Mesothelial cell of epicardium (in vitro differentiated cells): ENCODE measurements at regions not wholly inside any gene's neighbourhood (a gene's known extent, or its start where the extent isn't known, plus 50 kb on each side); places are given as distances from the start of the nearest gene placed in this dataset.

Experiments
- DNase-seq, 2 experiments: peaks; one replicate each; pipeline ENCODE4 v3.0.0; 2021; ENCODE audit warnings: low spot score in 2 of 2; ENCODE audit not compliant: unreplicated experiment in 2 of 2
- H3K27ac Mint-ChIP-seq: 2 replicates; pipeline ENCODE4 v1.8.0; 2021; ENCODE audit warnings: mixed read lengths
- H3K27me3 Mint-ChIP-seq: 2 replicates; pipeline ENCODE4 v1.8.0; 2021; ENCODE audit warnings: low read depth, mixed read lengths
- H3K36me3 Mint-ChIP-seq: 2 replicates; pipeline ENCODE4 v1.8.0; 2021; ENCODE audit warnings: mixed read lengths
- H3K4me1 Mint-ChIP-seq: 2 replicates; pipeline ENCODE4 v1.8.0; 2021; ENCODE audit warnings: mixed read lengths
- H3K4me3 Mint-ChIP-seq: 2 replicates; pipeline ENCODE4 v1.8.0; 2021; ENCODE audit warnings: mild to moderate bottlenecking, moderate library complexity, mixed read lengths
- H3K9me3 Mint-ChIP-seq: 2 replicates; pipeline ENCODE4 v1.8.0; 2021; ENCODE audit warnings: mixed read lengths
- TF ChIP-seq, protein P1 (sequence below): fragments of 200-600 bp; sonication (generic); IDR thresholded peaks from one replicate; pipeline ENCODE4 v1.5.0; 2021; ENCODE audit warnings: antibody characterized with exemption; ENCODE audit not compliant: unreplicated experiment

DNA sequence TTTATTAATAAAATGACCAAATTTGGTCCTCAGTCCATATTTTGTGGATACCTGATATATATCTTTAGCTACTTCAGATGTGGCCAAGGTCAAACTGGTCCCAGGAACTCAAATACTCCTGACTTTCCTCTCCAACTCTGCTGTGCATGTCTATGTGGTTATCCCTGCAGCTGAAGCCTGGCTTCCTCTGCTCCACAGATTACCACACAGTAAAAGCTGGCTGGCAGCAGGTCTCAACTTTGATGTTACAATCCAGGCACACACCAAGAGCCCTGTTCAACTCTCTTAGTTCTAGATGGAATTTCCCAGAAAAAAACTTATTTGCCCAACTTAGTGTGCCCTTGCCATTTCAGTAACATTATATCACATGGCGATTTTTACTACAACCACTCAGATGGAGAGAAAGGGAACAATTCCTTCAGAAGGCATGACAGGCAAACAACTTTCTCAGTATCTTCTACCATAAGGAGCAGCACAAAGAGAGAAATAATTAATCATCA is 479.5 kb downstream of the PLPP3 start:
- Mint-ChIP-seq H3K27ac (no peak overlapping the region), H3K4me3 (no peak overlapping the region), H3K4me1 (peaks cover 30% of the 10 kb centered on the region), H3K9me3 (peaks cover 28% of the 10 kb centered on the region), H3K27me3 (no peaks in the 10 kb centered on the region), H3K36me3 (peaks cover 9% of the 10 kb centered on the region)
- DNase-seq = no peak
- TF ChIP-seq, protein P1, sequence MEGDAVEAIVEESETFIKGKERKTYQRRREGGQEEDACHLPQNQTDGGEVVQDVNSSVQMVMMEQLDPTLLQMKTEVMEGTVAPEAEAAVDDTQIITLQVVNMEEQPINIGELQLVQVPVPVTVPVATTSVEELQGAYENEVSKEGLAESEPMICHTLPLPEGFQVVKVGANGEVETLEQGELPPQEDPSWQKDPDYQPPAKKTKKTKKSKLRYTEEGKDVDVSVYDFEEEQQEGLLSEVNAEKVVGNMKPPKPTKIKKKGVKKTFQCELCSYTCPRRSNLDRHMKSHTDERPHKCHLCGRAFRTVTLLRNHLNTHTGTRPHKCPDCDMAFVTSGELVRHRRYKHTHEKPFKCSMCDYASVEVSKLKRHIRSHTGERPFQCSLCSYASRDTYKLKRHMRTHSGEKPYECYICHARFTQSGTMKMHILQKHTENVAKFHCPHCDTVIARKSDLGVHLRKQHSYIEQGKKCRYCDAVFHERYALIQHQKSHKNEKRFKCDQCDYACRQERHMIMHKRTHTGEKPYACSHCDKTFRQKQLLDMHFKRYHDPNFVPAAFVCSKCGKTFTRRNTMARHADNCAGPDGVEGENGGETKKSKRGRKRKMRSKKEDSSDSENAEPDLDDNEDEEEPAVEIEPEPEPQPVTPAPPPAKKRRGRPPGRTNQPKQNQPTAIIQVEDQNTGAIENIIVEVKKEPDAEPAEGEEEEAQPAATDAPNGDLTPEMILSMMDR = no peak

DNA sequence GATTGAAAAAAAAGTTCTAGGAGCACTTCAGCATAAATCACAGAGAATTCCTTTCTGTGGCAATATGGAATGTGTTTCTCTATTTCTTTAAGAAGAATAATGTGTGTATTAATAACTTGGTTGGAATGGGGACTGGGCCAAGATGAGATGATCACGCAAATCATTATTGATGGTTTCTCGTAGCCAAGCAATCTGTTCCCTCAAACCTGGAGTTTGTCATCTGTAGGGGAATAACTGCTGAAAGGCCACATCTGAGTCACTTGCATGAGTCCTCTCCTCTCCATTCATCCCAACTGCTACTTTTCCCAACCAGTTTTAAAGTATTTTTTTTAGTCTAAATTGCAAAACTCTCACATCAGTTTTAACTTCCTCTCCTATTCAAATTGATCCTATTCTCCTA is 480.4 kb downstream of the PLPP3 start:
- H3K4me3 Mint-ChIP-seq = no peak overlapping the region
- peaks cover 2% of the 10 kb centered on the region for H3K36me3 Mint-ChIP-seq
- no peaks in the 10 kb centered on the region for H3K27me3 Mint-ChIP-seq
- H3K4me1 Mint-ChIP-seq = peaks cover 32% of the 10 kb centered on the region
- H3K27ac Mint-ChIP-seq = peak overlapping the region; percentile 54
- TF ChIP-seq, protein P1 = no peak
- DNase-seq = no peak
- peaks cover 21% of the 10 kb centered on the region for H3K9me3 Mint-ChIP-seq

DNA sequence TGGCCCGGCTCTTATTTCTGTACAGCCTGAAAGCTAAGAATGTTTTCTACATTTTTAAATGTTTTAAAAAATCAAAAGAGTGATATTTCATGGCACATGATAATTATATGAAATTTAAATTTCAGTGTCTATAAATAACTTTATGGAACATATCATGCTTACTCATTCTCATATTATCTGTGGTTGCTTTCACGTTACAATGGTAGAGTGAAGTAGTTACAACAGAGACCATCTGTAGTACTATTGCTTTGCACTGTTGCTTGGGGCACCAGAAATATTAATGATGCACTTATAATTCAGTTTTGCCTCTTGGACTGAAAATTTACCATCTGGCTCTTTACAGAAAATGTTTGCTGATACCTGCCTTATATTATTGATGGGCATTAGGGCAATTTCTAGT is 481.6 kb downstream of the PLPP3 start:
- H3K9me3 Mint-ChIP-seq = peaks cover 9% of the 10 kb centered on the region
- no peak for DNase-seq
- H3K36me3 Mint-ChIP-seq = no peaks in the 10 kb centered on the region
- TF ChIP-seq, protein P1 = no peak
- H3K27ac Mint-ChIP-seq = no peak overlapping the region
- H3K27me3 Mint-ChIP-seq = no peaks in the 10 kb centered on the region
- H3K4me3 Mint-ChIP-seq = no peak overlapping the region
- H3K4me1 Mint-ChIP-seq = peaks cover 40% of the 10 kb centered on the region

DNA sequence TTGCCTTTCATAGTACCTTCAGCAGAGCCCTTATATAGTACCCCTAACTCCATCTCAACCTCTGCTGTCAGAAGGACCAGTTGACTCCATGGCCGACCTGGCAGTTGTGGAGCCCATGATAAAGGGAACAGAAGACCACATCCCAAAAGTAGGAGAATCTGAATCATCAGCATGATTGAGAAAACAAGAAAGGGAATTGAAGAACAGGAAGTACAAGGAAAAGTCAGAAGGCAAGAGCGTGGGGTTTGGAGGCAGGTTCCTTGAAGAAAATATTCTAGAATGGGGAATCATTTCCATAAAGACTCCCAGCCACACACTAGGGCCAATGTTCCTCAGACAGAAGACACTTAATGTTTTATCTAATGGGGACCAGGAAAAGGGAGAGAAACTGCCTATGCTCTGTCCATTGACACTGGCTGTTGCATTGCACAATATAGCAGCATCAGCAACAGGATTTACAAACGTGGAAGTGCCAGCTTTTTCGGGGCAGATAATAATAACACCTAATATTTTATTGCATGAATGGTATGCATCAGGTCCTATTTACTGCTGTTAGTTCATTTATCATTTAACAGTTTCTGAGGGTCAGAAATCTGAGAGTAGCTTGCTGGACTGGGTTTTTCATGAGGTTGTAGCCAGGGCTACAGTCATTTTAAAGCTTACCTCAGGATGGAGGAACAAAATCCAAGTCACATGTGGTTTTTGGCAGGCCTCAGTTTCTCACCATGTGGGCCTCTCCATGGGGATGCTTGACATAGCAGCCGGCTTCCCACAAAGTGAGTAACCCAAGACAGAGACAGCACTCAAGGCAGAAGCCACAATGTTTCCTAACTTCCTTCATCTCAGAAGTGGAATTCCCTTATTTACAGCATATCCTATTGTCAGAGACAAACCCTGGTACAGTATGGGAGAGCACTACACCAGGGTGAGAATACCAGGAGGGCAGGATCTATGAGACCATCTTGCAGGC is 483.4 kb downstream of the PLPP3 start:
- no peak overlapping the region for H3K27ac Mint-ChIP-seq
- DNase-seq = no peak
- no peaks in the 10 kb centered on the region for H3K27me3 Mint-ChIP-seq
- H3K36me3 Mint-ChIP-seq = no peaks in the 10 kb centered on the region
- H3K4me3 Mint-ChIP-seq = no peak overlapping the region
- H3K9me3 Mint-ChIP-seq = no peaks in the 10 kb centered on the region
- TF ChIP-seq, protein P1 = no peak
- peaks cover 40% of the 10 kb centered on the region for H3K4me1 Mint-ChIP-seq

DNA sequence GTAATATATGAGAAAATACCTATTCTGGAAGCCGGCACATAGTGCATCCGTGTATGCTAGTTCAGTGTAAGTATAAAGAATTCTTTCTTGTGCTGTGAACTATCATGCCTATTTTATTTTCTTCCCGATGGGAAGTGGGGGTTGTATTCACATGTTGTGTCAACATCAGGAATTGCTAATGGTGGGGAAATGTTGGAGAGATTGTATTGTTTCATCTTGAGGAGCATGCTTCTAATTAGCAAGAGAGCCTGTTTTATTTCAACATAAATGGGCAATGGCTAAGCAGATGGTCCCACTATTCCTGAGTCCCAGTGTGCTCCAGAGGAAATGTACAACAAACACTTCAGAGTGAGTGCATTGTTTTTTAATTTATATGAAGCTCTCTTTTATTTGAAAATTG is 485.2 kb downstream of the PLPP3 start:
- no peak overlapping the region for H3K4me3 Mint-ChIP-seq

More for the DNA sequence above, 485.2 kb downstream of the PLPP3 start:
- Mint-ChIP-seq H3K36me3 (no peaks in the 10 kb centered on the region), H3K4me1 (peaks cover 31% of the 10 kb centered on the region), H3K9me3 (no peaks in the 10 kb centered on the region), H3K27me3 (no peaks in the 10 kb centered on the region), H3K27ac (no peak overlapping the region)
- TF ChIP-seq, protein P1 = no peak
- DNase-seq = no peak
